ENCODE measurements at regions not wholly inside any gene's neighbourhood (a gene's known extent, or its start where the extent isn't known, plus 50 kb on each side); places are given as distances from the start of the nearest gene placed in this dataset.

DNA sequence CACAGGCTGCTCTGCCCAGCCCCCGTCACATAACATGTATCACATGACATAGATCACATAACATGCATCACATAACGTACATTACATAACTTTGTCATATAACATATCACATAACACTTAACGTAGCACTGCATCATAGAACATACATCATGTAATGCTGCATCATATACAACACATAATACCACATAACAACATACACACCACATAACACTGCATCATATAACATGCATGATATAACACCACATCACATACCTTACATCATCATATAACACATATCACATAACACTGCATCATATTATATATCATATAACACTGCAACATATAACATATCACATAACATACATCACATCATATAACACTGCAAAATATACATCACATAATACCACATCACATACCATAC lies 83.8 kb downstream of the AXIN2 start:
- no peak for DNase-seq (ENCODE audit: low read depth, low spot score)
- no peak overlapping the region for H3K27ac ChIP-seq

DNA sequence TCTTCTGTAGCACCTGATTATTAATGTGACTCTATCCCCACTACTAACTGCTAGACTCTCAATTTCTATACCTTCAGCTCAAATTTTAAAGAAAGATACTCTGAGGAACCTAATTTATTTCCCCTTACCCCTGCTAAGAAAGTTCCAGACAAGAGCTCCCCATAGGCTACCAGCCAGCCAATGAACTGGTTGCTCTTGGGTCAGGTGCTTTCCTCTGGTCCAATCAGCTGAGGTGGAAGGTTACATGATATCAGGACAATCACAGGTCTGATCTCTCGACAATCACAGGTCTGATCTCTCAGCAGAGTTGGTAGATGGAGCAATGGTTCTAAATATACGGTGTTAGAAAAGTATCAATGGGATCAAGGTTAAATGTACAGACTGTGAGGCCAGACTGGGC lies 86.8 kb downstream of the AXIN2 start:
- no peak for DNase-seq (ENCODE audit: low read depth, low spot score)
- no peak overlapping the region for H3K27ac ChIP-seq

DNA sequence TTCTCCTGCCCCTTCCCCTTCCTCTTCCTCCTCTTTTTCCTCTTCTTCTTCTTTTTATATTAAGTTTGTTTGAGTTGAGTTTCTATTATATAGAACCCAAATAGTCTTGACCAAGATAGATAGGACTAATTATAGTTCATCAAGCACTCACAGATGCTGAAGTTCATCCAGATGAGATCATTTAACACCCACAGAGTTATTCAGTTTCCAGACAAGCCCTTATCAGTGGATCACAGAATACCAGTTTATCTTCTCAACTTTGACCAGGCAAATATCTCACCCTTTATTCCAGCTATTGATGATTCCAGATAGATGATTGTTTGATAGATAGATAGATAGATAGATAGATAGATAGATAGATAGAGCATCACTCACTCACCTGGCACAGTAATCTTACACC lies 87.5 kb downstream of the AXIN2 start:
- no peak for DNase-seq (ENCODE audit: low read depth, low spot score)
- no peak overlapping the region for H3K27ac ChIP-seq

DNA sequence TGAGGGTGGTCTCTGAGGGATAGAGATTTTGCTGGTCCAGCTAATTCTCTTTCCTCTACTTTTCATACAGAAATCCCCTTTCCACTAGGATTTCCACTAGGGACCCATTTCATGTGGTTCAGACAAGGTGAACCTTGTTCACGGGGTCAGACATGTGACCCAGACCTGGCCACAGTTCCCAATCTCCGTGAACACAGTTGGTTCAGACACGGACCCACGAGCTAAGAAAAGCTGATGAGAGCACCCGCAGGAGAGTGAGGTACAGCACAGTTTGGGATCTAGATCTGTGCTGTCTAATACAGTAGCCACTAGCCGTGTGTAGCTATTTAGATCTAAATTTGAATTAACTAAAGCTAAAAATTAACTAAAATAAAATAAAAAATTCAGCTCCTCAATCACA lies 88.1 kb downstream of the AXIN2 start:
- DNase-seq (ENCODE audit: low read depth, low spot score): no peak
- no peak overlapping the region for H3K27ac ChIP-seq

DNA sequence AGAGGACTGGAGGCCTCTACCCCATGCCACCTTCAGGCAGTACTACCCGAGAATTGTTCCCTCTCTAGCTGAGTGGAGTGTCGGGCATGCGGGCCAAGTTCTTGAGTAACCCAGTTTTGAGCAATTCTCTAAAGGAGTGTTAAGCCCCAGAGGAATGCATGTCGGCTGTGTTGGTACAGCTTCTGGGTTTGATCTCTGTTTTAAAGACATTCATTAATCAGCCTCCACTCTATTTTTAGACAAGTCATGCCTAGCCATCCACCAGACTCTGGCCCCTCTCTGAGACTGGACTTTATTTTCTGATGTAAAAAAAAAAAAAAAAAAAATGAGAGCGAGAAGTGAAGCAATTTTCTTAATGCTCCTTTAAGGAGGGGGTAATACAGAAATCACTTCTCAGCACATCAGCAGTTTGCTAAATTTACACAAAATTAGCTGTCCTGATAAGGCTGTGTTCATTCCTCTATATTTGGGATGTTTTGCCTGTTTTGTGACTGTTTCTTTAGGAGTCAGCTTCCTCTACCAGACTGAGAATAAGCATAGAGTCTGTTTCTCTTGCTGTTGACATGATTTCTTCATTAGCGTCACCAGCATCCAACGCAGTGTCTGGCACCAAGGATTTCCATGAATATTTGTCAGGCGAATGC lies 88.7 kb downstream of the AXIN2 start:
- no peak overlapping the region for H3K27ac ChIP-seq
- no peak for DNase-seq (ENCODE audit: low read depth, low spot score)

DNA sequence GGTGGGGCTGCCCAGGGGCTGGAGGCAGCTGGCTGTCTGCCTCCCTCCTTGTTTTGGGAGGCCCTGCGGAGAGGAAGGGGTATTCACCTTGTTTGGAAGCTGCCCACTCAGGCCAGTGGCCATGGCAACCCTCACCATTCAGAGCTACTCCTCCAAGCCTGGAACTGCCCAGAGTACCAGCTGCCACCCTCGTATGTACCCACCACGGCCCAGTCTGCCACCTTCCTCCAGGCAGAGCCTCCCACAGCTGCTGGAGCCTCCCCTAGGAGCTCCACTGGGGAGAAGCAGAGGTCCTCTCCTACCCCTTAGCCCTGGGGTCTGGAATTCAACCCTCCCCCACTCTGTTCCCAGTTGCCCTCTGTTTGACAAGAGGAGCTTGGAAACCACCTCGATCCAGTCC lies 90.7 kb downstream of the AXIN2 start:
- no peak for DNase-seq (ENCODE audit: low read depth, low spot score)
- H3K27ac ChIP-seq: no peak overlapping the region

DNA sequence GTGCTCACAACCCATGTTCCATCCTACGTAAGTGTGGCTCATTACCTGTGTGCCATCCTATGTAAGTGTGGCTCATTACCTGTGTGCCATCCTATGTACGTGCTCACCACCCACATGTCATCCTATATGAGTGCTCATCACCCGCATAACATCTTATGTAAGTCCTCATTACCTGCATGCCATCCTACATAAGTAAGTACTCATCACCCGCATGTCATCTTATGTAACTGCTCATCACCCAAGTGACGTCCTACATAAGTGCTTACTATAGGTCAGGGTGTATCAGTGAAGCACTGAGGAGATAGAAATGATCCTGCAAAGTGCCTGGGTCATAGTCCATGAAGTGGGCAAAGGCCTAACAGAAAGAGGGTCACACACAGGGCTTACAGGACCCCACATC lies 93.1 kb downstream of the AXIN2 start:
- DNase-seq (ENCODE audit: low read depth, low spot score): no peak
- H3K27ac ChIP-seq: no peak overlapping the region

DNA sequence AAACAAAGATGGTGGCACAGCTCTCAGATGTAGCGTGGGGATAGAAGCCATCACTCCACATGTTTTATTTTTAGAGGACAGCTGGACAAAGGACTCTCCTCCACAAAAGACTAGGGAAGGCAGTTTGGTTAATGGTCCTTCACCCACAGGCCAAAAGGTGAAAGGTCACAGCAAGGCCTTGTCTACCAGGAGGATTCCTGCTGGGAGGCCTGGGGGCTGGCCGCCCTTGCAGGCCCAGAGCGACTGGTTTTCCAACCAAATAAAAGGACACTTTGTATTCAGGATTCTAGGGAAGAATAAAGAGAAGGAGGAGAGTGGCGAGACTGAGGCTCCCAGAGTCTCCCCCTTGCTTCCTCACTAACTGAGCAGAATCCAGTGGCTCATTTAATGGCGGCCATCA lies 94.3 kb downstream of the AXIN2 start:
- no peak for DNase-seq (ENCODE audit: low read depth, low spot score)

DNA sequence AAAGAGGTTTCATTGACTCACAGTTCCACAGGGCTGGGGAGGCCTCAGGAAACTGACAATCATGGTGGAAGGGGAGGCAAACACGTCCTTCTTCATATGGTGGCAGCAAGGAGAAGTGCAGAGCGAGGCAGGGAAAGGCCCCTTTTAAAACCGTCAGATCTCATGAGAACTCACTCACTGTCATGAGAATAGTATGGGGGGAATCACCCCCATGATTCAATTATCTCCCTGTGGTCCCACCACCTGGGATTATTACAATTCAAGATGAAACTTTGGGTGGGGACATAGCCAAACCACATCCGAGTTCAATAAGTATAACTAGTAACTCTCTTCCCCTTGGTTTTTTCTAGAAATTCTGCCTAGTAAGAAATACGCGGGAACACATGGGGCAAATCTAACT lies 94.9 kb downstream of the AXIN2 start:
- no peak overlapping the region for H3K27ac ChIP-seq

More for the DNA sequence above, 94.3 kb downstream of the AXIN2 start:
- no peak overlapping the region for H3K27ac ChIP-seq

DNA sequence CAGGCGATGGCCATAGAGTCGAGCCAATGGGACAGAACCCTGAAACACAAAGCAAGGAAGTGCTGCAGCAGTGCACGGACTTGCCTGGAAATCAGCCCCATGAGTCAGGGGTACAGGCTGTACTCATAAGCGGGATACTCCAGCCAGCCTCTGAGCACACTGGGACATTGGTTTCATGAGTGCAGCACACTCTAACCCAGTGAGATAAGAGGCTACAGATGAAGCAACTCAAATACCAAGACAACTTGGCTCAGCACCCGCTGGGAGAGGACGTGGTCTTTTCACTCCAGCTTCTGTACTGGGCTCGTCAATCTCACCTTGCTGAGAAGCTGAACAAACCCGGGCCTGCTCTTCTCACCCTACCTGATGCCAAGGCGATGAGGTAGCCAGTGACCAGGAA lies 98.2 kb downstream of the AXIN2 start:
- no peak overlapping the region for H3K27ac ChIP-seq
- DNase-seq (ENCODE audit: low read depth, low spot score): peak; percentile 12

More for the DNA sequence above, 94.9 kb downstream of the AXIN2 start:
- no peak for DNase-seq (ENCODE audit: low read depth, low spot score)

DNA sequence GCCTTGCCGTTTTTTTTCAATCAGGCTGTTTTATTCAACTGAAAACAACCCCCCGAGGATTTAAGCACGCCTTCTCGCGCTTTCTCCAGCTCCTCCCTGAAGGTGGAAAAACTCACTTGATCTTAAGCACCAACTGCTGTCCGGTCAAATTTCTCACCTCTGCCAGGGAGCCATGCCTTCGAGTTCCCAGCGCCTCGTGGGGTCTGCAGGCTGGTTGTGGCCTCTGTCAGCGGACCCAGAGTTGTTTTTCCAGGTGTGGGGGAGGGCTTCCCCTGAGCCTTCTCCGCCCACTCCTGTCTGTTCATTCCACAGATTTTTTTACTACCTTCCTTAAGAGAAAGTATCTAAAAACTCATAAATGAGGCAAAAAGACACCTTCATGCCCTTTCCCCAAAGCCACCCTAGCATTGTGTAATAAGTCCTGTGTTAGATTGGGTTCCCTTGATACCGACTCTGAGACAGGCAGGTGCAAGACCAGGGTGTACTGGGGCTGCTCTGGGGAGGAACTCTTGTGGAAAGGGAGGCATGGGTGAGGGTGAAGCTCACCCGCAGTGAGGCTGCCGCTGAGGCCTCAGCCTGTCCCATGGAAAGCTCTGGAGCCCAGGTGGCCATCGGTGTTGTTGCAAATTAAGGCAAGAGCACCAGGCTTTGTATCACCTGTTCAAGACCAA lies 101.6 kb downstream of the AXIN2 start:
- no peak for DNase-seq (ENCODE audit: low read depth, low spot score)
- no peak overlapping the region for H3K27ac ChIP-seq

DNA sequence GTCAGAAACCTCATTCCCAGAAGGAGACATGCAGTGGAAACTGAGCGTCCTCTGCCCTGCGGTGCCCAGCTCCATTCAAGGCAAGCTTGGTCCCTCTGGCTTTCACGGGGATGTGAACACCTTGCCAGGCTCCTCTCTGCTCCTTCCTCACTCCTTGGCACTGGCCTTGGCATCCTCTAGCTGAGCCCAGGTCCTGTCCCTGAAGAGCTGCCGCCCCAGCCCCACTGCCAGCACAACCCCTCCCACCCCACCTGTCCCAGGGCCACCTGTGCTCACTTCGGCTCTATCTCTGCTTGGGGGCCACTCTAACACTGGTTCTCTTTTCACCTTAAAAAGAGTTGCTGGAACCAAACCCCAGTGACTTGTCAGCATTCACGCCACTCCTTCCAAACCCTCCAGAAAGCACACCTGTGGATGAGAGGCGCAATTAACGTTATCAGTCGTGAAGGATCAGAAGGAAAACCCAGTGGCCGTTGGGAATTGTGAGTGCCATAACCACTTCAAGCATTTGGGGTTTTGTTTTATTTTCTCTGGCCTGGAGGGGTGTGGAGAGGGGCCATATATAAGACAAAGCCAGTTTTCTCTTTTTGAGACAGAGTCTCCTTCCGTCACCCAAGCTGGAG lies 103.7 kb downstream of the AXIN2 start:
- H3K27ac ChIP-seq: no peak overlapping the region
- DNase-seq (ENCODE audit: low read depth, low spot score): no peak

DNA sequence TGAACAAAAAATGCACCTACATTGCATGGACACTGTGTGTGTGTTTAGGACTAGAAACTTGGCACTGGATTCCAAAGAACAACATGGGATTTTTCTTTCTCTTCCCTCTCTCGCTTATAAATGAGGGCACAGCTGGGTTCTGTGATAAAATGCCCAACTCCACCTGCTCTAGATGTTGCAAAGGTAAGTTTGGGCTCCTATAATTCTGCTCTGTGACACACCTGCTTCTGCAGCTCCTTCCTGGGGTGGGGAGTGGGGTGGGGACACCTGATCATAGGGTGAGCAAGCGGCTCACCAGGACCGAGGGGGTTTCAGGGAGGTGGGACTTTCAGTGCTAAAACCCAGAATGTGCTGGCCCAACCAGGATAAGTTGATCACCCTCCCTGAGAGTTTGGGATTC lies 104.3 kb downstream of the AXIN2 start:
- H3K27ac ChIP-seq: no peak overlapping the region
- no peak for DNase-seq (ENCODE audit: low read depth, low spot score)

DNA sequence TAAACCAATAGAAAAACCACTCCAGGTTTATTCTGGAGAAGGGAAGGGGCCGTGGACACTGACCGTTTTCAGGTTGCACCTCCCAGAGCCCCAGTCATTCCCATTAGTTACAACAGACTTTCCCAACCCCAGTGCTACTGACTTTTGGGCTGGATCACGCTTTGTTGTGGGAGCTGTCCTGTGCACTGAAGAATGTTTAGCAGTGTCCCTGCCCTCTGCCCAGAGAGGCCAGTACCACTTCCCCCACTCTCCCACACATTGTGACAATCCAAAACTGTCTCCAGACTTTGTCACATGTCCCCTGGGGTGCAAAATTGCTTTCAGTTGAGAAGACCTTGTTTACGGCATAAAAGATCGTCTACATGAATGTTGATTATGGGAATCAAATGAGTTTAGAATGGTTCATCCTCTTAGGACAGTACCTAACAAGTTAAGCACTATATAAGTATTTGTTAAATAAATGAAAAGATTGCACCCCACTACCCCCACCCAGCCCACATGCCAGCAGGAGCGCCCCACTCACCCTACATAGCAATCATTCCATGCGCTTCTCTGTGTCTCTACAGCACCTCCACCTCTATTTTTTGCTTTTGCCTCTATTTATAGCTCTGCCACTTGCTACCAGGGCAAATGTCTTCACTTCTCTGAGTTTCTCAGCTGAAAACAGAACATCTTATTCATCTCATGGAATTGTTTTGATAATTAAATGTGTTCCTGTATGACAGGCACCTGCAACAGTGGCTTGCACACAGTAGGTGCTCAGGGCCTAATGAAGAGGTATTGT lies 104.9 kb downstream of the AXIN2 start:
- H3K27ac ChIP-seq: no peak overlapping the region
- no peak for DNase-seq (ENCODE audit: low read depth, low spot score)

DNA sequence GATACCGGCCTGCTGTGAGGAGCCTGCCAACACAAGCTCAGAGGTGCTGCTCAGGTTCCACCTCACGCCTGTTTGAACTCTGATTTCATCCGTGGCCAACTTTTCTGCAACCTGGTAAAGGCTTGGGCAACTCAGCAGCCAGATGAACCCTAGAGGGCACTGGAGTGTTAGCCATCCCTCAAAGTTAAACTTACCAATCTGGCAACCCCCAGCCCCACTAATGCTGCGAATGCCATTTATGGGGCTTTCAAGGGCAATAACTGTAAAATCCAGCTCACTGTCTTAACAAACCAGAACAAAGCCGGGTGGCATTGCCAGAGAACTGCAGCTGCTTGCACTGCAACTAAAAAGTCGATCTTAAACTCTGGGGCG lies 105.5 kb downstream of the AXIN2 start:
- DNase-seq (ENCODE audit: low read depth, low spot score): no peak
- no peak overlapping the region for H3K27ac ChIP-seq

DNA sequence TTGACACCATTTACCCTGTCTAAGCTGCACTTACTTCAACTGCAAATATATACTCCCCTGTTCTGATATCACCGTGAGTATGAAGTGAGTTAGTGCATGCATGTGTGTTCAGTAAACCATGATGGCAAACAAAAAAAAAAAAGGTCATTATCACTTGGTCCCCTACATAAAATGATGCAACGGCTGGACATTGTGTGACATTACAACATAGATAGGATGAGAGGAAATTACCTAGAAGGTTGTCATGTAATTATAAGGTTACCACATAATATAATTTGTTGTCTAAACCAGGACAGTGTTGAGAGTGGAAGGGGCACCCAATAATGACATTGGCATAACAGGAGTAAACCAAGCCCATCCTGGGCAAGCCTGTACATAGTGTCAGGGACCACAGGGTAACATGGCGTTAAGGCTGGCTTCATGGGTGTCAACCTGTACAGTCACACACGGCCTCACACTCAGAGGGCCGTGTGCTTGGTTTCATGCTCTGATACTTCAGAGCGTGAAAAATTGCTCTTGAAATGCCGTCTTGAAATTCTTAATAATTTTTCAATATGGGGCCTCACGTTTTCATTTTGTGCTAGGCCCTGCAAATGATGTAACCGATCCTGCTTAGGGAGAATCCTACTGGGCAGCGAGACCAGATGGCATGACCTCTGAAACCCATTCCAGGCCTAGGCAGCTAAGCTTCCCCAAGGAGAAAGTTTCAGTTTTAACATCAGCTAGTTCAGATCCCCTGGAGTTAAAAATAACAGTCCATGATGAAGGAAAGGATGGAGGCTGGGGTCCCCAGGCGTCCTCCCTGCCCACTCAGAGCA lies 106.1 kb downstream of the AXIN2 start:
- DNase-seq (ENCODE audit: low read depth, low spot score): no peak
- no peak overlapping the region for H3K27ac ChIP-seq

DNA sequence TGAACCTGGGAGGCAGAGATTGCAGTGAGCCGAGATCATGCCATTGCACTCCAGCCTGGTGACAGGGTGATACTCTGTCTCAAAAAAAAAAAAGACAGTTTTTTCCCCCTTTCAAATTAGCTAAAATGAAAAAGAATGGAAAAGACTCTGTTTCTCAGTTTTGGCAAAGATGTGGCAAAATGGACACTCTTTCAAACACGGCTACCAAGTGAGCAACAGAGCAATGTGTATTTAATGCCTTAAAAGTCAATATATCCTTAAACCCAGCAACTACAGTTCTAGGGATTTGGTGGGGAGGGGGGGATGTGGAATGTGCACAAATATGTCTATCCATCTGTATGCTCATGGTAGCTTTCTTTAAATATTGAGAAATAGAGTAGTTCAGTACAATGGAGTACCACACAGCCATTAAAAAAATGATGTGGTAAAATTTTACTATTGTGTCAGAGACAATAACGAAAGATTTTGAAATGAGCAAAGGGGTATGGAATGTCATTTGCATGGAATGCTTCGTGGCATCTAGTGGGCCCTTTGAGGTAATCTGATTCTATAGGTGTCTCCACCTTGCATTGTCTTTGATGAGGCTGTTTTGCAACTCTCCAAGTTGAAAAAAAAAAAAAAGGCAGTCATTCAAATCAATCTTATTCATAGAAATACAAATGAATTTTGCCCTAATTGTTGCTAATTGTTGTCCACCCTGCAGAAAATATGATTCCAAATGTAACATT lies 108.1 kb downstream of the AXIN2 start:
- no peak for DNase-seq (ENCODE audit: low read depth, low spot score)
- H3K27ac ChIP-seq: no peak overlapping the region

DNA sequence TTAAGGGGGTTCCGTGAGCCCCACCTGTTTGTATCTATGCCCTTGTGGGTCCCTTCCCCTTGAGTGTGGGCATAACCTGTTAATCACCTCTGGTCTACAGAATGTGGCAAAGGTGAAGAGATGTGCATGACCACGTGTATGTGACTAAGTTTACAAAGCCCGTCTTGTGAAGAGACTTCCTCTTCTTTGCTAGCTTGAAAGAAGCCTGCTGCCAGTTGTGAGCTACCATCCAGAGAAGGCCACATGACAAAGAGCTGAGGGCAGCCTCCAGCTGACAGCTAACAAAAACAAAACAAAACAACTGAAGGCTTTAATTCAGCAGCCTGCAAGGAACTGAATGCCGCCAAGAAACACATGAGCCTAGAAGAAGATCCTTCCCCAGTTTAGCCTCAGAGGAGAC lies 112.0 kb downstream of the AXIN2 start:
- H3K27ac ChIP-seq: no peak overlapping the region
- no peak for DNase-seq (ENCODE audit: low read depth, low spot score)

DNA sequence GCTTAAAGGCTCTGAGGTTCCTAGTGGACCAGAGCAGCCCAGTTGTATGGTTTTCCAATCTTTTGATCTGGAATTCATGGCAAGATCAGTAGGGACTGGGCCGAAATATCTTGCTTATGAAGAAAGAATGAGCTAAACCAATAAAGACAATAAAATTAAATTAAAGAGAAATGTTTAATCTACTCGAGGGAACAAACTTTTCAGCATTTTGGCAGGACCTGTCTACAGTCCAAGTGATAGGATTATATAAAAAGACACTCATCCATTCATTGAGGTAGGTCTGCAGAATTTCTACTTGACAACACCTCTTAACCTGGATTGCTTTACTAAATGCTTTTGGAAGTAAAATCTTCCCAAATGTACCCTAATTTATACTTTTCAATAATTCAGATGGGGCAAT lies 113.6 kb downstream of the AXIN2 start:
- H3K27ac ChIP-seq: no peak overlapping the region
- no peak for DNase-seq (ENCODE audit: low read depth, low spot score)

All from epithelial cell of prostate (primary cell).